K562 (cell line): ENCODE measurements at regions not wholly inside any gene's neighbourhood (a gene's known extent, or its start where the extent isn't known, plus 50 kb on each side); places are given as distances from the start of the nearest gene placed in this dataset.

Experiments used
- NKRF ChIP-seq: fragments of 450-650 bp; IDR thresholded peaks from 2 replicates; pipeline ENCODE4 v1.6.1; 2016; ENCODE audit warnings: borderline replicate concordance
- XRCC5 ChIP-seq: fragments of 200-400 bp; formaldehyde crosslinking; IDR thresholded peaks from 2 replicates; pipeline ENCODE4 v1.6.1; 2017; ENCODE audit warnings: low read depth, mild to moderate bottlenecking, low read length
- ZBTB11 ChIP-seq, 3 experiments: fragments of 200-800 bp in 1 of 3; fragments of 250-450 bp in 1 of 3; fragments of 450-650 bp in 1 of 3; sonication (Bioruptor Pico) in 1 of 3; sonication (Bioruptor generic) in 1 of 3; formaldehyde crosslinking in 1 of 3; IDR thresholded peaks; 2 replicates each; pipeline versions ENCODE4 v1.6.1 to v1.8.0; 2016 to 2022; ENCODE audit warnings: mild to moderate bottlenecking in 2 of 3, missing genetic modification characterization in 2 of 3, missing compliant biosample characterization in 1 of 3, moderate library complexity in 1 of 3

DNA sequence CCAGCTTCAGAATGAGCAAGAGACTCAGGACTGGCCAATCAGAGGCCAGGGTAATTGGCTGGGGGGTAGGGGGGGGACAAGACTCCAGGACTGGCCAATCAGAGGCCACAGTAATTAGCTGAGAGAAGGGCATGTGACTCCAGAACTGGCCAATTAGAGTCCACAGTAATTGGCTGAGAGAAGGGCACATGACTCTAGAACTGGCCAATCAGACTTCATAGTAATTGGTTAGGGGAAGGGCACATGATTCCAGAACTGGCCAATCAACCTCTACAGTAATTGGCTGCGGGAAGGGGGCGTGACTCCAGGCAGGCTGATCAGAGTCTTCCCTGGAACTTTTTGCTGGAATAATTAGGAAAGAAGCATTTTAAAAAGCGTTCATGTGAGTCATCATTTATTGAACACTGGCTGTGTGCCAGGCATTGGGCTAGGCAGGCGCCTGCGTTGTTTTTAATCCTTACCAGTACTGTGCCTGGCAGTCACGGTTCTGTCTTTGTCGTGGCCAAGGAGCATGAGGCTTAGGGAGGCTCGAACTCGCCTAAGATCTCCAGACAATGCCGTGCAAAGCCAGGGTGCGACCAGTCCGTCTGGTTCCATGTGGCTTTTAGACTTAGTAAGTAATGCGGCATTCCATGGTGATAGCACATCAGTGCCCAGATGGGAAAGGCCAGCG lies 508.1 kb downstream of the TBC1D22A start (continued):
- TF ChIP-seq ZBTB11 (CRISPR knock-in tag; IDR thresholded peaks at IDR 0.05) (no peak), XRCC5 (no peak), NKRF (no peak)
